Activated CD4-positive, alpha-beta T cell treated with anti-CD3 and anti-CD28 coated beads, Interleukin-2, amount 50 U/mL, for 4 hours (primary cell): ENCODE measurements at regions not wholly inside any gene's neighbourhood (a gene's known extent, or its start where the extent isn't known, plus 50 kb on each side); places are given as distances from the start of the nearest gene placed in this dataset.
"Not testable (repeated sequence)": the region's sequence is repeated elsewhere in the genome, so short reads cannot be mapped to it uniquely, and the experiment has no call there.

Experiments used
- DNase-seq, 2 experiments: peaks; one replicate each; pipeline ENCODE4 v3.0.0-alpha.2; 2020

GRCh38 chr7:68978710-68979109, 619.6 kb upstream of the AUTS2 start:
- DNase-seq: no peak

GRCh38 chr7:68980011-68980410, 618.3 kb upstream of the AUTS2 start:
- no peak for DNase-seq

- not testable (repeated sequence) for DNase-seq
These were observed 617.8 kb upstream of the AUTS2 start for GRCh38 chr7:68980432-68980831.

GRCh38 chr7:68984306-68984705, 614.0 kb upstream of the AUTS2 start:
- DNase-seq: no peak

- no peak for DNase-seq
These were observed 603.4 kb upstream of the AUTS2 start for GRCh38 chr7:68994841-68995240.

- DNase-seq: no peak
These were observed 600.1 kb upstream of the AUTS2 start for GRCh38 chr7:68998136-68998535.

GRCh38 chr7:69002416-69002815, 595.9 kb upstream of the AUTS2 start:
- DNase-seq: no peak

GRCh38 chr7:69012149-69012548, 586.1 kb upstream of the AUTS2 start:
- DNase-seq: no peak

GRCh38 chr7:69017208-69017607, 581.1 kb upstream of the AUTS2 start:
- DNase-seq: no peak

GRCh38 chr7:69018200-69018599, 580.1 kb upstream of the AUTS2 start:
- DNase-seq: no peak

GRCh38 chr7:69019437-69019836, 578.8 kb upstream of the AUTS2 start:
- no peak for DNase-seq

GRCh38 chr7:69020536-69020935, 577.7 kb upstream of the AUTS2 start:
- no peak for DNase-seq

GRCh38 chr7:69025249-69025648, 573.0 kb upstream of the AUTS2 start:
- DNase-seq: no peak

GRCh38 chr7:69032848-69033247, 565.4 kb upstream of the AUTS2 start:
- DNase-seq: no peak

GRCh38 chr7:69035826-69036225, 562.4 kb upstream of the AUTS2 start:
- no peak for DNase-seq

- DNase-seq: no peak
These were observed 562.0 kb upstream of the AUTS2 start for GRCh38 chr7:69036301-69036700.

GRCh38 chr7:69038915-69039314, 559.4 kb upstream of the AUTS2 start:
- no peak for DNase-seq

GRCh38 chr7:69042138-69042537, 556.1 kb upstream of the AUTS2 start:
- no peak for DNase-seq

GRCh38 chr7:69047151-69047754, 551.0 kb upstream of the AUTS2 start:
- no peak for DNase-seq

- no peak for DNase-seq
These were observed 548.9 kb upstream of the AUTS2 start for GRCh38 chr7:69049326-69049725.

GRCh38 chr7:69052447-69052846, 545.8 kb upstream of the AUTS2 start:
- no peak for DNase-seq

GRCh38 chr7:69060516-69060915, 537.8 kb upstream of the AUTS2 start:
- no peak for DNase-seq

GRCh38 chr7:69062020-69062765, 536.1 kb upstream of the AUTS2 start:
- DNase-seq: no peak

GRCh38 chr7:69067397-69067796, 530.9 kb upstream of the AUTS2 start:
- no peak for DNase-seq

GRCh38 chr7:69070476-69070875, 527.8 kb upstream of the AUTS2 start:
- DNase-seq: no peak
